ENCODE measurements at regions not wholly inside any gene's neighbourhood (a gene's known extent, or its start where the extent isn't known, plus 50 kb on each side); places are given as distances from the start of the nearest gene placed in this dataset.

- no peak for DNase-seq (ENCODE audit: low spot score)
- no peak for TF ChIP-seq CTCF (IDR thresholded peaks at IDR 0.05; ENCODE audit: borderline replicate concordance, control extremely low read depth, extremely low read depth, insufficient read depth, missing control alignments)
- in situ Hi-C loops (cut with MboI; ENCODE audit: low sequenced_read_pairs, unreplicated experiment) = no loop called here
These were observed 525.1 kb downstream of the LMO7 start for GRCh38 chr13:76160961-76161925.

GRCh38 chr13:76160506-76160905, 524.4 kb downstream of the LMO7 start:
- no peak for TF ChIP-seq CTCF (IDR thresholded peaks at IDR 0.05; ENCODE audit: borderline replicate concordance, control extremely low read depth, extremely low read depth, insufficient read depth, missing control alignments)
- in situ Hi-C loops (cut with MboI; ENCODE audit: low sequenced_read_pairs, unreplicated experiment) = no loop called here
- no peak for DNase-seq (ENCODE audit: low spot score)

- in situ Hi-C loops (cut with MboI; ENCODE audit: low sequenced_read_pairs, unreplicated experiment) = no loop called here
- no peak for DNase-seq (ENCODE audit: low spot score)
- no peak for TF ChIP-seq CTCF (IDR thresholded peaks at IDR 0.05; ENCODE audit: borderline replicate concordance, control extremely low read depth, extremely low read depth, insufficient read depth, missing control alignments)
These were observed 521.8 kb downstream of the LMO7 start for GRCh38 chr13:76157926-76158325.

GRCh38 chr13:76153239-76153638, 517.1 kb downstream of the LMO7 start:
- in situ Hi-C loops (cut with MboI; ENCODE audit: low sequenced_read_pairs, unreplicated experiment) = no loop called here
- no peak for DNase-seq (ENCODE audit: low spot score)
- no peak for TF ChIP-seq CTCF (IDR thresholded peaks at IDR 0.05; ENCODE audit: borderline replicate concordance, control extremely low read depth, extremely low read depth, insufficient read depth, missing control alignments)

GRCh38 chr13:76148926-76149325, 512.8 kb downstream of the LMO7 start:
- in situ Hi-C loops (cut with MboI; ENCODE audit: low sequenced_read_pairs, unreplicated experiment) = no loop called here
- TF ChIP-seq CTCF (IDR thresholded peaks at IDR 0.05; ENCODE audit: borderline replicate concordance, control extremely low read depth, extremely low read depth, insufficient read depth, missing control alignments) = no peak
- DNase-seq (ENCODE audit: low spot score) = no peak

- TF ChIP-seq CTCF (IDR thresholded peaks at IDR 0.05; ENCODE audit: borderline replicate concordance, control extremely low read depth, extremely low read depth, insufficient read depth, missing control alignments) = no peak
- DNase-seq (ENCODE audit: low spot score) = no peak
- in situ Hi-C loops (cut with MboI; ENCODE audit: low sequenced_read_pairs, unreplicated experiment) = no loop called here
These were observed 512.2 kb downstream of the LMO7 start for GRCh38 chr13:76148374-76148773.

All from GM13976 (cell line).